ENCODE measurements at regions not wholly inside any gene's neighbourhood (a gene's known extent, or its start where the extent isn't known, plus 50 kb on each side); places are given as distances from the start of the nearest gene placed in this dataset.

DNA sequence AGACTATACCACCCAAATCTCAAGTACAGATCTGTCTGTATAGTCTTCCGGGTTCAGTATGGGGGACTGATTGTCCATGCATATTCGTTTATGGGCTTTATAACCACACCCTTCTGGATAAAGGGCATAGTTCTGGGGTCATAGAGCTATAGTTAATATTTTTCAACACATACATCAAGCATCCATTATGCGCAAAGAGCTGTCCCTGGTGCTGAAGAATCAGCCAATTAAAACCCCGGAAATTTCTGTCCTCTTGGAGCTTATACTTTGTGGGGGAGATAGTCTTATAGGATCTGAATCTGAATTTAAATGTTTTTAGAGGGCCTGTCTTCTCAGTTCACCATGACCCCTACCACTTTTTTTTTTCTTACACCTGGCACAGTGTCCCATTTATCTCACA lies 256.7 kb downstream of the SUDS3 start:
- FAIRE-seq (no peak), DNase-seq (ENCODE audit: low spot score) (no peak), ATAC-seq (no peak)
- Histone ChIP-seq H3K79me2 (ENCODE audit: insufficient read depth, low read length) (no peaks in the 10 kb centered on the region), H3K4me1 (ENCODE audit: insufficient read depth, low read length) (no peaks in the 10 kb centered on the region), H2AFZ (ENCODE audit: low read length) (no peak overlapping the region), H3K9ac (ENCODE audit: insufficient read depth, low read depth, low read length) (no peak overlapping the region), H3K27me3 (ENCODE audit: control insufficient read depth in 1 of 2, insufficient read depth in 2 of 2, low read length in 2 of 2) (no peaks in the 10 kb centered on the region), H4K20me1 (ENCODE audit: insufficient read depth, low read length) (no peaks in the 10 kb centered on the region), H3K4me3 (replicated peaks in 1 of 3; ENCODE audit: insufficient read depth in 1 of 3, low read depth in 2 of 3, low read length in 3 of 3) (no peak overlapping the region), H3K27ac (ENCODE audit: extremely low read length, insufficient read depth, low read length) (no peak overlapping the region), H3K9me3 (ENCODE audit: low read length) (no peaks in the 10 kb centered on the region), H3K4me2 (ENCODE audit: low read depth, low read length) (no peak overlapping the region), H3K36me3 (replicated peaks in 1 of 2; ENCODE audit: control insufficient read depth in 1 of 2, insufficient read depth in 2 of 2, low read length in 2 of 2) (no peaks in the 10 kb centered on the region)
- intact Hi-C loops (cut with micrococcal nuclease; ENCODE audit: unreplicated experiment) = no loop called here
- TF ChIP-seq, protein P1, sequence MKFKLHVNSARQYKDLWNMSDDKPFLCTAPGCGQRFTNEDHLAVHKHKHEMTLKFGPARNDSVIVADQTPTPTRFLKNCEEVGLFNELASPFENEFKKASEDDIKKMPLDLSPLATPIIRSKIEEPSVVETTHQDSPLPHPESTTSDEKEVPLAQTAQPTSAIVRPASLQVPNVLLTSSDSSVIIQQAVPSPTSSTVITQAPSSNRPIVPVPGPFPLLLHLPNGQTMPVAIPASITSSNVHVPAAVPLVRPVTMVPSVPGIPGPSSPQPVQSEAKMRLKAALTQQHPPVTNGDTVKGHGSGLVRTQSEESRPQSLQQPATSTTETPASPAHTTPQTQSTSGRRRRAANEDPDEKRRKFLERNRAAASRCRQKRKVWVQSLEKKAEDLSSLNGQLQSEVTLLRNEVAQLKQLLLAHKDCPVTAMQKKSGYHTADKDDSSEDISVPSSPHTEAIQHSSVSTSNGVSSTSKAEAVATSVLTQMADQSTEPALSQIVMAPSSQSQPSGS (CRISPR knock-in tag; IDR thresholded peaks at IDR 0.05) = no peak
- TF ChIP-seq, protein P2, sequence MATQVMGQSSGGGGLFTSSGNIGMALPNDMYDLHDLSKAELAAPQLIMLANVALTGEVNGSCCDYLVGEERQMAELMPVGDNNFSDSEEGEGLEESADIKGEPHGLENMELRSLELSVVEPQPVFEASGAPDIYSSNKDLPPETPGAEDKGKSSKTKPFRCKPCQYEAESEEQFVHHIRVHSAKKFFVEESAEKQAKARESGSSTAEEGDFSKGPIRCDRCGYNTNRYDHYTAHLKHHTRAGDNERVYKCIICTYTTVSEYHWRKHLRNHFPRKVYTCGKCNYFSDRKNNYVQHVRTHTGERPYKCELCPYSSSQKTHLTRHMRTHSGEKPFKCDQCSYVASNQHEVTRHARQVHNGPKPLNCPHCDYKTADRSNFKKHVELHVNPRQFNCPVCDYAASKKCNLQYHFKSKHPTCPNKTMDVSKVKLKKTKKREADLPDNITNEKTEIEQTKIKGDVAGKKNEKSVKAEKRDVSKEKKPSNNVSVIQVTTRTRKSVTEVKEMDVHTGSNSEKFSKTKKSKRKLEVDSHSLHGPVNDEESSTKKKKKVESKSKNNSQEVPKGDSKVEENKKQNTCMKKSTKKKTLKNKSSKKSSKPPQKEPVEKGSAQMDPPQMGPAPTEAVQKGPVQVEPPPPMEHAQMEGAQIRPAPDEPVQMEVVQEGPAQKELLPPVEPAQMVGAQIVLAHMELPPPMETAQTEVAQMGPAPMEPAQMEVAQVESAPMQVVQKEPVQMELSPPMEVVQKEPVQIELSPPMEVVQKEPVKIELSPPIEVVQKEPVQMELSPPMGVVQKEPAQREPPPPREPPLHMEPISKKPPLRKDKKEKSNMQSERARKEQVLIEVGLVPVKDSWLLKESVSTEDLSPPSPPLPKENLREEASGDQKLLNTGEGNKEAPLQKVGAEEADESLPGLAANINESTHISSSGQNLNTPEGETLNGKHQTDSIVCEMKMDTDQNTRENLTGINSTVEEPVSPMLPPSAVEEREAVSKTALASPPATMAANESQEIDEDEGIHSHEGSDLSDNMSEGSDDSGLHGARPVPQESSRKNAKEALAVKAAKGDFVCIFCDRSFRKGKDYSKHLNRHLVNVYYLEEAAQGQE (IDR thresholded peaks at IDR 0.05; ENCODE audit: borderline replicate concordance in 1 of 2, low read depth in 1 of 2, low read length in 2 of 2) = peak; percentile 18 to 92
- TF ChIP-seq NFE2L1 (CRISPR knock-in tag; IDR thresholded peaks at IDR 0.05; ENCODE audit: borderline replicate concordance) (no peak), MIER2 (CRISPR knock-in tag; IDR thresholded peaks at IDR 0.05) (peak; percentile 52; the same call in 1 of the 2 replicates), KDM4B (CRISPR knock-in tag; IDR thresholded peaks at IDR 0.05) (no peak)
- TF ChIP-seq, protein P3, sequence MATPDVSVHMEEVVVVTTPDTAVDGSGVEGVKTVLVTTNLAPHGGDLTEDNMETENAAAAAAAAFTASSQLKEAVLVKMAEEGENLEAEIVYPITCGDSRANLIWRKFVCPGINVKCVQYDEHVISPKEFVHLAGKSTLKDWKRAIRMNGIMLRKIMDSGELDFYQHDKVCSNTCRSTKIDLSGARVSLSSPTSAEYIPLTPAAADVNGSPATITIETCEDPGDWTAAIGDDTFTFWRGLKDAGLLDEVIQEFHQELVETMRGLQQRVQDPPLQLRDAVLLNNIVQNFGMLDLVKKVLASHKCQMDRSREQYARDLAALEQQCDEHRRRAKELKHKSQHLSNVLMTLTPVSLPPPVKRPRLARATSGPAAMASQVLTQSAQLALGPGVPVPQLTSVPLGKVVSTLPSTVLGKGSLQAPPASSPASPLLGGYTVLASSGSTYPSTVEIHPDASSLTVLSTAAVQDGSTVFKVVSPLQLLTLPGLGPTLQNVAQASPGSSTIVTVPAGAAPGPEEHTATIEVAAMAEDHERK (CRISPR knock-in tag; IDR thresholded peaks at IDR 0.05; ENCODE audit: low read depth) = no peak
- ChIA-PET CTCF (ENCODE audit: low intra/inter-chr PET ratio, low total read pairs) (no interaction called here), POLR2A (no interaction called here)
- 61% methylated on average over 4 of the region's 4 CpGs for WGBS (ENCODE audit: low lambda C conversion rate)
- BruUV-seq (replicated peaks) = no TSS peak
- in situ Hi-C loops (cut with HindIII; ENCODE audit: extremely low pct_ligation_motif_present, low pct_unique_long_range_greater_than_20kb) = no loop called here
